ENCODE measurements at regions not wholly inside any gene's neighbourhood (a gene's known extent, or its start where the extent isn't known, plus 50 kb on each side); places are given as distances from the start of the nearest gene placed in this dataset.

GRCh38 chr12:125645724-125646123 is 580.5 kb downstream of the AACS start:
- no peak overlapping the region for H3K4me3 ChIP-seq (ENCODE audit: low read depth, low read length)
- no peaks in the 10 kb centered on the region for H3K27me3 ChIP-seq (ENCODE audit: control insufficient read depth, insufficient read depth, low read length)
- TF ChIP-seq CTCF (IDR thresholded peaks at IDR 0.05; ENCODE audit: insufficient read depth, low read length, poor library complexity, severe bottlenecking), result no peak
- H3K36me3 ChIP-seq (ENCODE audit: control insufficient read depth, insufficient read depth, low read length), result no peaks in the 10 kb centered on the region
- no peak for DNase-seq (ENCODE audit: low read depth)

DNA sequence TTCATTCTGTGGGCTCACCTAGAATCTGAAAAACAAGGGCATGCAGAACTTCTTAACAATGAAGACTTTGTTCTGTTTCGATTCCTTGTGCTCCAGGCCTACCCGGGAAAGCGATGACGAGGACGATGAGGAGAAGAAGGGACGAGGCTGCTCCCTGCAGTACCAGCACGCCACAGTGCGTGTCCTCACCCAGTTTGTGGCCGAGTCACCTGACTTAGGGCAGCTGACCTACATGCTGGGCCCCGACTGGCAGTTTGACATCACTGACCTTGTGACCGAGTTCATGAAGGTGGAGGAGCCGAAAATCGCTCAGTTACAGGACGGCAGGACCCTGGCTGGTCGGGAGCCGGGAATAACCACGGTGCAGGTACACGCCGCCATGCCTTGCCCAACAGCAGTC is 585.4 kb downstream of the AACS start:
- H3K27me3 ChIP-seq (ENCODE audit: control insufficient read depth, insufficient read depth, low read length), result no peaks in the 10 kb centered on the region
- TF ChIP-seq CTCF (IDR thresholded peaks at IDR 0.05; ENCODE audit: insufficient read depth, low read length, poor library complexity, severe bottlenecking), result no peak
- H3K4me3 ChIP-seq (ENCODE audit: low read depth, low read length), result no peak overlapping the region
- no peak for DNase-seq (ENCODE audit: low read depth)
- H3K36me3 ChIP-seq (ENCODE audit: control insufficient read depth, insufficient read depth, low read length), result no peaks in the 10 kb centered on the region

- no peak for TF ChIP-seq CTCF (IDR thresholded peaks at IDR 0.05; ENCODE audit: insufficient read depth, low read length, poor library complexity, severe bottlenecking)
- Histone ChIP-seq H3K27me3 (ENCODE audit: control insufficient read depth, insufficient read depth, low read length) (no peaks in the 10 kb centered on the region), H3K36me3 (ENCODE audit: control insufficient read depth, insufficient read depth, low read length) (no peaks in the 10 kb centered on the region), H3K4me3 (ENCODE audit: low read depth, low read length) (no peak overlapping the region)
- DNase-seq (ENCODE audit: low read depth), result no peak
Observed at GRCh38 chr12:125651625-125652024, 586.4 kb downstream of the AACS start.

GRCh38 chr12:125652681-125653080 is 587.4 kb downstream of the AACS start:
- H3K4me3 ChIP-seq (ENCODE audit: low read depth, low read length), result no peak overlapping the region
- H3K36me3 ChIP-seq (ENCODE audit: control insufficient read depth, insufficient read depth, low read length), result no peaks in the 10 kb centered on the region
- no peak for DNase-seq (ENCODE audit: low read depth)
- no peaks in the 10 kb centered on the region for H3K27me3 ChIP-seq (ENCODE audit: control insufficient read depth, insufficient read depth, low read length)
- no peak for TF ChIP-seq CTCF (IDR thresholded peaks at IDR 0.05; ENCODE audit: insufficient read depth, low read length, poor library complexity, severe bottlenecking)

DNA sequence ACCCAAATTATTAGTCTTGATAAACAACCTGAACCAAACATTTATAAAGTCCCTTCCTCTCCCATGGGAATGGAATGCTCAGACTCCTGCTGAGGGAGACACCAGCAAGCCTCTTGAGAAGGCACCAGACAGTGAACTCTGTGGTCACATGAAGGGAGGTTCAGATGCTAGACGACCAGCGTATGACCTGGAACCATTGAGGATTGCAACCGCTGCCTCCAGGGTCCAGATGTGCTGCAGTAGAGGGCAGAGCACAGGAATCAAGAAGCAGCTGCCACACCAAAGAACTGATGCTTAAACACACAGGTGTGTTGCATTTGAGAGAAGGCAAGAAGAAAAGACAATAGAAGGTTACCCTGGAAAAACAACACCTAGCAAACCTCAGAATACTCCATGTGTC is 592.4 kb downstream of the AACS start:
- Histone ChIP-seq H3K4me3 (ENCODE audit: low read depth, low read length) (no peak overlapping the region), H3K27me3 (ENCODE audit: control insufficient read depth, insufficient read depth, low read length) (no peaks in the 10 kb centered on the region), H3K36me3 (ENCODE audit: control insufficient read depth, insufficient read depth, low read length) (no peaks in the 10 kb centered on the region)
- no peak for DNase-seq (ENCODE audit: low read depth)
- TF ChIP-seq CTCF (IDR thresholded peaks at IDR 0.05; ENCODE audit: insufficient read depth, low read length, poor library complexity, severe bottlenecking), result no peak

- DNase-seq (ENCODE audit: low read depth), result no peak
- no peak for TF ChIP-seq CTCF (IDR thresholded peaks at IDR 0.05; ENCODE audit: insufficient read depth, low read length, poor library complexity, severe bottlenecking)
- H3K27me3 ChIP-seq (ENCODE audit: control insufficient read depth, insufficient read depth, low read length), result no peaks in the 10 kb centered on the region
- H3K36me3 ChIP-seq (ENCODE audit: control insufficient read depth, insufficient read depth, low read length), result no peaks in the 10 kb centered on the region
- H3K4me3 ChIP-seq (ENCODE audit: low read depth, low read length), result no peak overlapping the region
Observed at GRCh38 chr12:125674554-125675338, 609.5 kb downstream of the AACS start.
